ENCODE measurements at regions not wholly inside any gene's neighbourhood (a gene's known extent, or its start where the extent isn't known, plus 50 kb on each side); places are given as distances from the start of the nearest gene placed in this dataset.
"Not testable (repeated sequence)": the region's sequence is repeated elsewhere in the genome, so short reads cannot be mapped to it uniquely, and the experiment has no call there.

DNA sequence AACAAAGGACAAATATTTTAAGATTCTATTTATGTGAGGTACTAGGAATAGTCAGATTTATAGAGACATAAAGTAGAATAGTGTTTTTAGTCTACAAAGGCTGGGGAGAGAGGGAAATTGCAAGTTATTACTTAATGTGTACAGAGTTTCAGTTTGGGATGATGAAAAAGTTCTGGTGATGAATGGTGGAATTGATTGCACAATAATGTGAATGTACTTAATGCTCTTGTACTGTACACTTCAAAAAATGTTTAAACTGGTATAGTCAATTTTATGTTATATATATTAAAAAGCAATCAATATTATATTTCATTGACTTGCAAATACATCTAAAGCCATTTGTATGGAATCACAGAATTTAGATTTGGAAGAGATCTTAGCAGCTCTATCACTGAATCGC lies 213.4 kb downstream of the PPP1R3A start:
- DNase-seq: no peak

DNA sequence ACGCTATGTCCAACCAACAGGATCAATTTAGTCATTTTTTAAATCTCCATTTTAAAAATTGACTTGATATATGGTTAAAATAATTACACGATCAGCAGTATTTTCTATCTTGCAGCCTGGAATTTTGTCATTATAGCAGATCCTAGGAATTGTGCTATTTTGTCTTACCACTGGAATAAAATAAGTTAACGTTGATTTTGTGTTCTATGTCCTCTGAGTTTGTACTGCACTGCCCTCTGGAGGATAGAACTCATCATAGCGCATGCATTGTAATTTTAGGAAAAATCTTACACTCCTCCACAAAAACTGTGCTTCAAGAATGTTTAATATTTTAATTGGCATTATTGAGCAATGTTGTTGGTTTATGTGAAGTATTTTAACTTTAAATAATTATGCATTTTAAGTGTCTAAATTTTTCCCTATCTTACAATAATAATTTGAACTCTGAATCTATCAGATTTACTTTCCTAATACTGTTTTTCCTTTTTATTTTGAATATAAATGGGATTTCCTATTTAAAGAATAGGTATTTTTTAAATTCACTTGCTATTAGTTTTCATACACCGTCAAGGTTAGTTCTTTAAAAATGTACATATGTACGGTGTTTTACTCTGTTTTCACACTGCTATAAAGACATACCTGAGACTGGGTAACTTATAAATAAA lies 220.1 kb downstream of the PPP1R3A start:
- DNase-seq: peak; percentile 11

DNA sequence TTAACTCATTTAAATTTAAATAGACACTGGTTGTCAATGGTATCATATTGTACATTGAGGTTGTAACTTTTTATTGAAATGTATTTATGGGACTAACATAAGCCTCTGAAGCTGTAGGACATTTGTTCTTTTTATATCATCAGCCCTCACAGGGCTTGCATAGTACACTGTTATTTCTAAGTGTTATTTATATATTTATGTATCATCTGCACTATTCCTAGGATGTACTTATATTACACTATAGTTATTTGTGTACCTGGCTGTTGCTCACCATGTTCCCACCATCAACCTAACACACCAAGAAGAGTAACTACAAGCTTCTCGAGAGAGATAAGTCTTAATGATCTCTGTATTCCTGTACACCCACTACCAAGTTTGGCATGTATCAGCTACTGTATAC lies 224.7 kb downstream of the PPP1R3A start:
- no peak for DNase-seq

DNA sequence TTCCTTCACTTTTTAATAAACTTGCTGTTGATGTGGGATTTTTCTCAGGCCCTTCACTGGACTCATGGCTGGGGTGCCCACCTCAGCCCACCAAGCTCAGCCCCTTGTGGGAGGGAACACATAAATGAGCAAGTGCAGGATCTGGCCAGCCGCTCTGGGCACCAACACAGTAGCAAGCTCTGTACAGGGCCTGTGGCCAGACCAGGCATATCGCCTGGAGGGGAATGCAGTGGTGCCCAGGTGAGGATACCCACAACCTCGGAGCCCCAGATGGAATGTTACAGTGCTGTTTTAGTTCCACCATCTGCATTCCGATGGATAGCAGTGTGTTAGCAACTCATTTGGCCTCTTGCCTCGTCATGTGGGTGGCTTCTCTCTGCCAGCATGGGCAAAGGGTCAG lies 234.6 kb downstream of the PPP1R3A start:
- no peak for DNase-seq

DNA sequence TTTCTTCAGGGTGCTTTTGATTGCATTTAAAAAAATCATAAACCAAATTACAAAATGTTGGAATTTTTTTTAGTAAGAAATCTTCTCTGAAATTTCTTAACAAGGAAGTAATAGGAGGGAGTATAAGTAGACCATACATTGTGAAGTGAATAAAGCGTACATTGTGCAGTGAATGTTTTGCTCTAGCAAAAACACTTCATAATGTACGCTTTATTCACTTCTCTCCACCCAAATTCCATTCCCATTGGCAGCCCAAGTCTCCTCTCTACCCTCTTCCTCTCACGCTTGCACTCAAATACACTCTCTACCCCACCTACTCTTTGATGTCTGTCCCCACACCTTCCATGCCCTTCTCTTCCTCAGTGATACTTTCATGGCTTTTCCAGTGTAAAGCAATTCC lies 241.0 kb downstream of the PPP1R3A start:
- DNase-seq: no peak

DNA sequence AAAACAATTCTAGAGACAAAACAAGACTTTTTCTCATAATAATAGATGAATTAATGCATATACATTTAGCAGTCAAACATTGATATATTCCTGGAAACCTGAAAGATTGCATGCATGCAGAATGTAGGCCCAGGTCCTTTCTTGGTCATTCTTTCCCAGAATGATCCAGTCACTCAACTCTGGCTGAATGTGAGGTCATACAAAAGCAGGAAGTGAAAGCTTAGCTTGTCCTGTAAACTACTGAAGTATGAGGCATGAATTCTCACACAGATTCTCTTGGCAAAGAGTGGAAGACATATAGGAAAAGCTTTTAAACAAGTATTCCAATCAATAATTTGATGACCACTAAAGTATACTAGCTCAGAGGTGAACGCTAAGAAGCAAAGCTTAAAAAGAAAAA lies 253.9 kb downstream of the PPP1R3A start:
- DNase-seq: peak; percentile 4

DNA sequence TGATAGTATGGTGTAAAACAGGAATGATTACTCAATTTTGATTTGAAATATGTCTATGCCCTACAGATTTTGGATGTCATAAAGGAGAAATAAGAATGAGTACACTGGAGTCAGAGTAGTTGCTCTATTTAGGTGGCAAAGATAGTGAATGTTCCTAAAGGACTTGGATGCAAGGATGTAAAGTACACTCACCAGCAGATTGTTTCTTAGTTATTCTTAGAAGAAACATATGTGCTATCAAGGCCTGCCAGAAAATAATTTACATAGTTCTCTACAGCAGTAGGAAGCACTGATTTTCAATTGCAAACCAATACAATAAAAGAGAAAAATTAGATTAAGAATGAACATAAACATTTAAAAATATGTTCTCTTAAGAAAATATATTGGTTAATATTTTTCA lies 259.4 kb downstream of the PPP1R3A start:
- no peak for DNase-seq

DNA sequence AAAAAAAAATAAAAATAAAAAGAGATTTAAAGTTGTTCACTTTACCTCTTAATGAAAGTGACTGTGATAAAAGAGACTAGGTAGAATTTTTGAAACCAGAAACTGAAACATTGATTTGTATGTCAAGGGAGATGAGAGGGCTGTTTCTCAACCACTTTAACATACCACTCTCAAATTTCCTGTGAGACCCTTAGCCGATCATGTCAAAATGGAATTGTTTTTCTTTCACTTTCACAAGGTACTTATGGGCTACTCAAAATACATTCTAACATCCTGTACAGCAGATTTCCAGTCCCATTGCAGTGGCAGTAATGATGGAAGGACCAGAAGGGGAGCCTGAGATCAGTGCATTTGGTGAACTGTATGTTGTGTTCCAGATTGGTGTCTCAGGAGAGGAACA lies 261.2 kb downstream of the PPP1R3A start:
- DNase-seq: no peak

DNA sequence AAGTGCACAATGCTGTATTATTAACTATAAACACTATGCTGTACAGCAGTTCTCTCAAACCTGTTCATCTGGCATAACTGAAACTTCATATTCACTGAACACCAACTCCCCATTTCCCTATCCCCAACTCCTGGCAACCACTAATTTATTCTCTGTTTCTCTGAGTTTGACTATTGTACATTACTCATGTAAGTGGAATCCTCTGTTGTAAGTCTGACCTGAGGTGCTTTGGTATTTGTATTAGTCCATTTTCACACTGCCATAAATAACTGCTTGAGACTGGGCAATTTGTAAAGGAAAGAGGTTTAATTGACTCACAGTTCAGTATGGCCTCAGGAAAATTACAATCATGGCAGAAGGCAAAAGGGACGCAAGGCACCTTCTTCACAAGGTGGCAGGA lies 266.3 kb downstream of the PPP1R3A start:
- DNase-seq: no peak

DNA sequence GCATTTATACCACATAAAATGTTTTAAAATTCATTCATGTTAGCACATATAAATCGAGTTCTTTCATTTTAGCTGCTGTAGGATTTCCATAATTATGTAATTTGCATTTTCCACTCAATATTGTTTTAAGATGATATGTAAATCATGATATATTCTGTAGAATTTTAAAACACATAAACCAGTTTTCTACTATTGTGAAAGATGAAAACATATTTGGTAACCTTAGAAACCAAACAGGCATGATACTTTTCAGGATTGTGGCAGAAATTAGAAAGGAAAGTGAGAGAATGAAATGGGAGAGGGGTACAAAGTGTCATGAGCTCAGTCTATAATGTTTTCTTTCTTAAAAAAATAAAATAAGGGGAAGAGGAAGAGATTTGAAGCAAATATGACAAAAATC lies 269.3 kb downstream of the PPP1R3A start:
- no peak for DNase-seq

DNA sequence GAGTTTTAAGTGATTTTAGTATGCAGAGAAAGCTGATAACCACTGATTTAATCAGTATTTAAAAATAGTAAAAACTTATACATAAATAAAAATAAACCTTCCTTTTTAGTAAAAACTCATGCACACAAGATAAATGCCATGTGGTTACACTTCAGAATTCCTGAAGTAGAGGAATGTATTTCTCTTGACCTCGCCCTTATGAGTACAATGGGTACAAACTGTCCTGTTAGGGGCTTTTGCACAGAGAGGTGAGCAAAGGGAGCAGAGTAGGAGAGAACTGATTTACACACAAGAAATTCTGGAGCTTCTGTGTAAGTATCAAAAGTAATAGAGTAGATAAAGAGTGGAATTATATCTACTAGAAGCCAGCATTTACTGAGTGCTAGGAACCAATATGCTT lies 279.6 kb downstream of the PPP1R3A start:
- DNase-seq: no peak

DNA sequence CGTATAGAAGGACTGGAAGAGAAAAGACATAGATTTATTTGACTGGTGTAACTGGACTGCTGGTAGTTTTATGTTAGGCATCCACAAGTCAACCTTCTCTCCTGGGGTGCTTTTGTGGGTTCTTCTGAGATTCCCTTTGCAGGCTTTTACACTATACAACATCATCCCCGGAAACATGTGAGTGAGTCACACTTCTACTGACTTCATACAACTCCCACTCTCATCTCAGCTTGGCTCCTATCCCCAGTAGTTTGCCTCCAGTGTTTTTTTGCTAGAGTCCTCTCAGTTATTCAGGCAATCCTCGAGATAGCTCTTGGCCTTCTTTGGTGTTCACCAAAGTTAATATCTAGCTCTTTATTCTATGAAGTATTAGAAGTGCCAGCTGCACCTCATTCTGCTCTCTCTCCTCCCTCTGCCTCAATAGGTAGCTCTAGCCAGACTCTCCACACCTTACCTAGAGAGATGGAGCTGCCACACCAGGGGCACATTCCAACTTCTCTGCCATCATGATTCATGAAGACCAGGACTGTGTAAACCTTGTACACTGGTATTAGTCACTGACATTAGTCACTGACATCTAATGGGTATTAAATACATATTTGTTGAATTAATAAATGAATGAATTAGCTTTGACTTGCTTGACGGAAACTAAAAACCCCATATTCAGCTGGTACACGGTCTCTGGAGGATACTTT lies 281.9 kb downstream of the PPP1R3A start:
- no peak for DNase-seq

DNA sequence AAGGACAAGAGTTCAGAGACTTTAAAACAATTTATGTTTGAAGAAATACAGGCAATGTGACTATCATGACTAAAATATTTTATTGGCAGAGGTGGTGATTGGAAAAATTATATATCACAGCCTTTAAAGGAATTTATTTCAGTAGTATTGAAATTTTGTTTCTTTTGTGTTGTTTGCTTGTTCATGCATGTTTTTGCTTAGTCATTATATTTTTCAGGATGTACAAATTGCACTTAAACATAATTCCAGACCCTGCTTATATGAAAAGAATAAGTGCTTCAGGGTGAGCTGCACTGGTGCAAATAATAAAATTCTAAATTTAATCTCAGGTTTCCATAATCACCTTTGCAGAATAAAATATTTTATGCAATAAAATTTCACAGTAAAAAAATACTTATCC lies 283.3 kb downstream of the PPP1R3A start:
- DNase-seq: no peak

DNA sequence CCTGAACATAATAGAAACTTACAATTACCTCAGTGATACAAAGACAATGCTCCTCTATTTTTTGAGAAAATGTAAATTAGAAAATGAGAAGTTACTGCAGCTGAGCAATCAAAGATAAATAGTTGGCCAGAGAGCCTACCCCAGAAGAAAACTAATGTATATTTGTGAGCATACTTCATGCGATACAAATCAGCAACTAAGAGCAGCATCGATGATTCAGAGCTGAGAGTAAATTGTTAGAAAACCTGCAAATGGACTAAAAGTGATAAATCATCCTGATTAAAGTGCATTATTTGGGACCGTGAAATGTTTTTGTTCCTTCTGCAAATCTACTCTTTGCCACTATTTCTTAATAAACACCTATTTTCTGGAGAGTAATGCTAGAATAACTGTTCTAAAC lies 285.7 kb downstream of the PPP1R3A start:
- DNase-seq: no peak

DNA sequence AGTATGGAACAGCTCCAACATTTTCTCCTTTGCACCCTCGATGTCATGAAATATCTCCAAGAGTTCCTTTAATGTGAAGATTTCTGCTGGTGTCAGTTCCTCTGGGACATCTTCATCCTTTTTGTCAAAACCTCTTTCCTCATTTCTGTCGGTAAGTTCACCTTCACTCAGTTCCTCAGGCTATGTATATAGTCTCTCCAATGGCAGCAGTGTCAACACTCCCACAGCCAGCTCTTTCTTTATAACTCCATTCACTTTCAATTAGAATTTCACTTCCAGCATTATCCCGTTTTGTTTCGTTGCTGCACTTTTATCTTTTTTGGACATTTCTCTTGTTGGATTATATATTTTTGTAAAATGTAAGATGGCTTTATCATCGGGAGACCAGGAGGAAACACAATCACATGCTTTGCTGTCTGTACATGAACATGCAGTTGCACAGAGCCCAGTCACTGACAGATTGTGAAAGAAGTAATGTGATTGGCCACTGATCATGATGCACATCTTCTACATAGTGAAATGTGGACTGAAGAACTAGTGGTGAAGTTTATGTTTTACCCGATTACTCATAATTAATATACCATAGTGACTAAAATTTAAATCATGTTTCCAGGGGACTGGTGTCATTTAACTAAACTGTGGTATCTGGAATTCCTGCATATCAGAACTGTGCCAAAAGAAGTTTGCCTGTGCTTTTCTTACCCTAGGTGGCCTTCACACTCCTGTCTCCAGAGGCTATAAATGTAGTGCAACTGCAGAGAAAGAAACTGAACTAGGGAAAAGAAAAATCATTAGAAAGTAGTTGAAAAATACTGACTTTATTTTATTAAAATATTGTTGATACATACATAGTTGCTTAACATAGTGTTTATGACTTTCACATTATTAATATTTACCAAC lies 289.6 kb downstream of the PPP1R3A start:
- no peak for DNase-seq

DNA sequence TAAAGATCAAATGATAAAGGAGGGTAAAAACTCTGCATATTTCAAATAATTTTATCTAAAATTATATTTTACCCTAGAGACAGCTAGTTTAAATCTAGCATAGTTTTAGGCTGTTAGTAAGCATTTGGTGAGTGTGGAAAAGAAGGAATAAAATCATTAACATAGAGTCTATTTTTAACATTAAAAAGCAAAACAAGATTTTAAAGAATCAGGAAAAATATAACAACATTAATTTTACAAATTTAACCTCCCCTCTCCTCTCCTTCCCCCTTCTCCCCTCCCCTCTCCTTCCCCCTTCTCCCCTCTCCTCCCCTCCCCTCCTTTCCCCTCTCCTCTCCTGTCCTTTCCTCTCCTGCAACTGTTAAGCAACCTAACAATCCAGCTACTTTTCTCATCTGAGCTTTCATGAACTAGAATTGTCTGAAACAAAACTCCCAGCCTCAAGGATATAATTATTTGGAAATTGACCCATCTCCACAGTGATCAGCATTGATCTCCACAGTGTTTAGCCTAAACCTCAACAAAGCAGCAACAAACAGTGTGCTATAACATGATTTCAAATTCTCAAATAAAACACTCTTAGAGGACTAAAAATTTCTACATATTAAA lies 293.2 kb downstream of the PPP1R3A start:
- DNase-seq: no peak

DNA sequence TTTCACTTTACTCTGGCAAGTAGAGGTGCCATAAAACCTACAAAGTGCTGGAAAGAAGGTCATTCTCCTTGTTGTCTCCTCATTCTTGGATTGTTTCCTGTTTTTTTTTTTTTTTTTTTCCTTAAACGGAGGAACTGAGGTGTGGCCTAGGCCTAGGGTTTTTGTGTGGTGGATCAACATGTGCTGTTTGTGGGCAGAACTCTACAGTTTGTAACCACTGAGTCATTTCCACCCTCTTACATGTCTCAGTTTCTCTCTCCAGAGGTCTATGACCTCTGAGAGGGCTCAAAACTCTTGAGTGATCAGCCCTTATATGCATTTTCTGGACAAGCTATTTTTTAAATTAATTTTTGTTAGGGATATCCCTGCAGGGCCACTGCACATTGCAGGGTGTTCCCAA lies 296.0 kb downstream of the PPP1R3A start:
- DNase-seq: no peak

DNA sequence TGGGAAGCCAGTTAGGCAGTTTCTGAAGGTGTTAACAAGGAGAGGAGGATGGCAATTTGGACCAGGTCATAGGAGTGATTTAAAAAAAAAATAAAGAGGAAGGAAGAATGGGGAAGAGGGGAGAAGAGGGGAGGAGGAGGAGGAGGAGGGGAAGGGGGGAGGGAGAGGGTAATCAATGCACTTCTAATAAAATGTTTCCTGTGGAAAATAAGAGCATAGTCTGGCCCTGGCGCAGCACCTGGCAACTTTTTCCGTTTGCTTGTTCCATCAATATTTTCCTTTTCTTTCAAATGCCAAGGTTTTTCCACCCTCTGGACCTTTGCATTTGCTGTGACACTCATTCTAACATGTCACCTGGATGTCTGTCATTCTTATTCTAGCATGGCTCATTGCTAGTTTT lies 308.2 kb downstream of the PPP1R3A start:
- DNase-seq: no peak

DNA sequence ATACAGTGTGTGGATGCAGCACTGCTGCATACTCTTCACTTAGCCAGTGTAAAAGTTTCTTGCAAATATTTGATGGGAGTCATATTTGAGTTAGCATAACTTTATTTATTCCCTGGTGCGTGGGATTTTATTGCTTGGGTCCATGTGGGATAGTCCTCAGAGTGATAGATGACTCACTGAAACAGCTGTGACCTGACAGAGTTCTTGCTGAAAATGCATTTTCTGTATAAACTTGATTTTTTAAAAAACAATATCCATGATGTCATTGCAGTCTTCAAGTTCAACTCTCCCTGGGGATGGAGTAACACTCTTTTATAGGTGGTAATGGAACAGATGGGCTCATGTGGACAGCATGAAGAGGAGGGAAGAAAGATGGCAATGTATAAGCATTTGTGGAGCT lies 310.0 kb downstream of the PPP1R3A start:
- no peak for DNase-seq

DNA sequence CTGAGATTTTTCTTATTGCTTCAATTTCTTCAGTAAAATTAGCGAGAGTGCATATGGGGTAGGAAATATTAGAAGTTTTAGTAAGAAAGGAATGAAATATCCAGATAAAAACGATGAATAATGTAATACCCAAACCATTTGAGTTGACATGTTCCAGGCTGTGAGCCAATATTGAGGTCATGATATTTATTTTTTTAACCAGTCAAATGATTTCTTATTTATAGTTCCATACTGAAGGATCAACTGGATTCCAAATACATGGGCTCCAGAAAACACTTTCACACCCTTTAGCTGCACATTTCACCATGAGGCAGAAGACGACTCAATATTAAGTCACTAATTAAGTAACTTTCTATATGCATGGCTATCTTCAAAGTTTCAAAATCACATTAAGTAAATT lies 312.5 kb downstream of the PPP1R3A start:
- DNase-seq: no peak

DNA sequence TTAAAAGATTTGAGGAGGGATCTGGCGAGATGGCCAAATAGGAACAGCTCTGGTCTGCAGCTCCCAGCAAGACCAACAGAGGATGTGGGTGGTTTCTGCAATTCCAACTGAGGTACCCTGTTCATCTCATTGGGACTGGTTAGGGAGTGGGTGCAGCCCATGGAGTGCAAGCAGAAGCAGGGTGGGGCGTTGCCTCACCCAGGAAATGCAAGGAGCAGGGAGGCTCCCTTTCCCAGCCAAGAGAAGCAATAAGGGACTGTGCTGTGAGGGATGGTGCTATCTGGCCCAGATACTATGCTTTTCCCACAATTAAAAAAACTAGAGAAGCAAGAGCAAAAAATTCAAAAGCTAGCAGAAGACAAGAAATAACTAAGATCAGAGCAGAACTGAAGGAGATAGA lies 318.4 kb downstream of the PPP1R3A start:
- DNase-seq: not testable (repeated sequence)

DNA sequence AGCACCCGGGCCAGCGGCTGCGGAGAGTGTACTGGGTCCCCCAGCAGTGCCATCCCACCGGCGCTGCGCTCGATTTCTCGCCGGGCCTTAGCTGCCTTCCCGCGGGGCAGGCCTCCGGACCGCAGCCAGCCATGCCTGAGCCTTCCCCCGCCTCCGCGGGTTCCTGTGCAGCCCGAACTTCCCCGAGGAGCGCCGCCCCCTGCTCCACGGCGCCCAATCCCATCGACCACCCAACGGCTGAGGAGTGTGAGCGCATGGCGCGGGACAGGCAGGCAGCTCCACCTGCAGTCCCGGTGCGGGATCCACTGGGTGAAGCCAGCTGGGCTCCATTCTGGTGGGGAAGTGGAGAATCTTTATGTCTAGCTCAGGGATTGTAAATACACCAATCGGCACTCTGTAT lies 325.4 kb downstream of the PPP1R3A start:
- DNase-seq: not testable (repeated sequence)

DNA sequence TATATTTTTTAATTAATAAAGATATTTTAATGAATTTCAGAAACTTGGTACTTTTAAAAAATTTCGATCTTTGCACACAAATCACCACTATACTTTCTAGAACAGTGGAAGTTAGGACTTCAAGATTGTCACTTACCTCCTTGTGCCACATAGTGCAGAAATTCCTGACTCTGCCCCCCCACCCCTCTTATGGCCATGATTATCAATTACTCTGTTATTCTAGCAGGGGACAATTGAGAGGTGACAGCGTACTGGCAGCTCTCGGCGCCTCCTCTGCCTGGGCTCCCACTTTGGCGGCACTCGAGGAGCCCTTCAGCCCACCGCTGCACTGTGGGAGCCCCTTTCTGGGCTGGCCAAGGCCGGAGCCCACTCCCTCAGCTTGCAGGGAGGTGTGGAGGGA lies 325.9 kb downstream of the PPP1R3A start:
- DNase-seq: not testable (repeated sequence)

DNA sequence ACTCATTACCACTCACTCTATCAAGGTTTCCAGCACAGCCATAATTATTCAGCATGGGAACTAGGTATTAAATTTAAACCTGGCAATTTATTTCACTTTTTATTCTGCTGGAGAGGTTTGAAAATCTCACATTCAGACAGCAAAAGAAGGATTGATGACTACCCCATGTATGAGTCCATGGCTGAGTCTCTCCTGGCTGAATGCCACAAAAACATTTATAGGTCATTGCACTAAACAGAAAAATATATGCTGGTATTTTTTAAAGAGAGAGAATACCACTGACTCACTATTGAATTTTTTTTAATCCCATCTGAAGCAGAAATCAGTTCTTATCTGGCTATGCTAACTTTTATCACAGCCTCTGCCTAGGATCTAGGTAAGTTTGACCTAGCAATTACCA lies 336.3 kb downstream of the PPP1R3A start:
- no peak for DNase-seq

All from inflammatory macrophage treated with lipopolysaccharide for 4 hours (primary cell).